HL-60/S4 treated with phorbol 12-myristate 13-acetate at 8.2 ng/mL for 4 days and 3 days (cell line): ENCODE measurements at regions not wholly inside any gene's neighbourhood (a gene's known extent, or its start where the extent isn't known, plus 50 kb on each side); places are given as distances from the start of the nearest gene placed in this dataset.
"Not testable (repeated sequence)": the region's sequence is repeated elsewhere in the genome, so short reads cannot be mapped to it uniquely, and the experiment has no call there.

Experiments used
- in situ Hi-C: fragments of 300-500 bp; cut with MboI; formaldehyde crosslinking; loops from 2 replicates; pipeline ENCODE4 v1.15.0; 2022; ENCODE audit warnings: low sequenced_read_pairs

- in situ Hi-C loops = no loop called here
Measured at GRCh38 chr15:31502541-31503229, 176.1 kb downstream of the KLF13 start.

- in situ Hi-C loops = no loop called here
Measured at GRCh38 chr15:31503256-31503655, 176.6 kb downstream of the KLF13 start.

GRCh38 chr15:31503758-31504461 is 177.3 kb downstream of the KLF13 start:
- in situ Hi-C loops = no loop called here

- in situ Hi-C loops = no loop called here
Measured at GRCh38 chr15:31504462-31504839, 177.8 kb downstream of the KLF13 start.

GRCh38 chr15:31507573-31507972 is 180.9 kb downstream of the KLF13 start:
- in situ Hi-C loops = not testable (repeated sequence)

- in situ Hi-C loops = no loop called here
Measured at GRCh38 chr15:31508656-31509055, 182.0 kb downstream of the KLF13 start.

GRCh38 chr15:31510057-31510456 is 183.4 kb downstream of the KLF13 start:
- in situ Hi-C loops = no loop called here

GRCh38 chr15:31511707-31512310 is 185.2 kb downstream of the KLF13 start:
- in situ Hi-C loops = no loop called here

GRCh38 chr15:31513178-31513577 is 186.5 kb downstream of the KLF13 start:
- in situ Hi-C loops = no loop called here

- in situ Hi-C loops = no loop called here
Measured at GRCh38 chr15:31516440-31516839, 189.8 kb downstream of the KLF13 start.

- in situ Hi-C loops = no loop called here
Measured at GRCh38 chr15:31516874-31517273, 190.2 kb downstream of the KLF13 start.

GRCh38 chr15:31517711-31518110 is 191.1 kb downstream of the KLF13 start:
- in situ Hi-C loops = no loop called here

GRCh38 chr15:31522028-31522427 is 195.4 kb downstream of the KLF13 start:
- in situ Hi-C loops = no loop called here

GRCh38 chr15:31523027-31523654 is 196.5 kb downstream of the KLF13 start:
- in situ Hi-C loops = no loop called here

- in situ Hi-C loops = no loop called here
Measured at GRCh38 chr15:31523655-31524049, 197.0 kb downstream of the KLF13 start.

- in situ Hi-C loops = no loop called here
Measured at GRCh38 chr15:31525185-31525695, 198.6 kb downstream of the KLF13 start.

GRCh38 chr15:31525988-31526665 is 199.5 kb downstream of the KLF13 start:
- in situ Hi-C loops = no loop called here

GRCh38 chr15:31526916-31527690 is 200.5 kb downstream of the KLF13 start:
- in situ Hi-C loops = no loop called here

GRCh38 chr15:31528846-31529245 is 202.2 kb downstream of the KLF13 start:
- in situ Hi-C loops = no loop called here
